ENCODE measurements at regions not wholly inside any gene's neighbourhood (a gene's known extent, or its start where the extent isn't known, plus 50 kb on each side); places are given as distances from the start of the nearest gene placed in this dataset.

GRCh38 chr11:127596433-127596832 is 595.9 kb upstream of the KIRREL3 start:
- no peak overlapping the region for H4K8ac ChIP-seq (ENCODE audit: low read depth in 2 of 2, low read length in 2 of 2)
- H3K23ac ChIP-seq (ENCODE audit: low read depth, low read length): no peak overlapping the region
- no peak overlapping the region for H2BK5ac ChIP-seq (ENCODE audit: low read depth, low read length, poor library complexity, severe bottlenecking)
- BruUV-seq (replicated peaks): no TSS peak
- H2AK9ac ChIP-seq (replicated peaks; ENCODE audit: low read depth, low read length, poor library complexity): no peak overlapping the region
- H3K9me3 ChIP-seq (ENCODE audit: control insufficient read depth, insufficient read depth, low read length): no peaks in the 10 kb centered on the region
- no peak overlapping the region for H4K5ac ChIP-seq (ENCODE audit: low read depth, low read length)
- no peak overlapping the region for H4K91ac ChIP-seq (ENCODE audit: insufficient read depth, low read depth, low read length)
- H2BK20ac ChIP-seq (ENCODE audit: low read depth, low read length): no peak overlapping the region
- in situ Hi-C loops (cut with MboI; ENCODE audit: low sequenced_read_pairs) (no loop called here), dilution Hi-C loops (cut with HindIII; ENCODE audit: low sequenced_read_pairs, unreplicated experiment) (no loop called here), intact Hi-C loops (cut with micrococcal nuclease) (no loop called here)
- H3K4me3 ChIP-seq (ENCODE audit: insufficient read depth, low read depth, low read length): no peak overlapping the region
- H3K9me1 ChIP-seq (ENCODE audit: insufficient read depth, low read length): no peaks in the 10 kb centered on the region
- no peak overlapping the region for H3K4me2 ChIP-seq (ENCODE audit: low read depth, low read length)
- CTCF ChIA-PET: no interaction called here
- no peak overlapping the region for H2BK15ac ChIP-seq (ENCODE audit: low read depth, low read length)
- no peaks in the 10 kb centered on the region for H3K36me3 ChIP-seq (ENCODE audit: control insufficient read depth, insufficient read depth, low read length)
- H3K14ac ChIP-seq (replicated peaks; ENCODE audit: low read depth, low read length): no peak overlapping the region
- no peaks in the 10 kb centered on the region for H3K79me1 ChIP-seq (ENCODE audit: low read depth in 1 of 2, low read length in 2 of 2)
- H2BK120ac ChIP-seq (ENCODE audit: low read depth, low read length): no peak overlapping the region
- TF ChIP-seq RCOR1 (IDR thresholded peaks at IDR 0.05; ENCODE audit: insufficient replicate concordance, low read length) (no peak), MAFK (IDR thresholded peaks at IDR 0.05; ENCODE audit: low read depth, low read length) (no peak), NFE2L2 (IDR thresholded peaks at IDR 0.05; ENCODE audit: low read depth, low read length) (no peak), RFX5 (IDR thresholded peaks at IDR 0.05; ENCODE audit: low read depth, low read length) (no peak)
- no peak overlapping the region for H2AFZ ChIP-seq (replicated peaks; ENCODE audit: low read length, poor library complexity)
- POLR2A ChIA-PET (ENCODE audit: unreplicated experiment): no interaction called here
- no peak overlapping the region for H3K4ac ChIP-seq (ENCODE audit: low read depth, low read length)
- no CpG with 5 or more reads among the region's 3 CpGs for WGBS, 2 experiments (ENCODE audit: extremely low coverage in 2 of 2, insufficient read length in 1 of 2)
- no peaks in the 10 kb centered on the region; the same call in 1 of the 2 replicates for H3K27me3 ChIP-seq (ENCODE audit: control insufficient read depth, insufficient read depth, low read length)
- H3K56ac ChIP-seq (ENCODE audit: extremely low read depth, insufficient read depth, low read length): no peak overlapping the region
- no peak overlapping the region for H2AK5ac ChIP-seq (ENCODE audit: low read depth, low read length)
- H3K4me1 ChIP-seq (ENCODE audit: control insufficient read depth, insufficient read depth, low read length): no peaks in the 10 kb centered on the region
- ATAC-seq (ENCODE audit: low read depth): no peak
- H4K20me1 ChIP-seq (ENCODE audit: insufficient read depth, low read length): no peaks in the 10 kb centered on the region
- no peak for DNase-seq
- H3K18ac ChIP-seq (ENCODE audit: low read depth, low read length): no peak overlapping the region
- no peak overlapping the region for H3K9ac ChIP-seq (ENCODE audit: low read depth, low read length)
- H3K27ac ChIP-seq (ENCODE audit: insufficient read depth, low read length): no peak overlapping the region
